Vagina (tissue), 2 donors: ENCODE measurements at regions not wholly inside any gene's neighbourhood (a gene's known extent, or its start where the extent isn't known, plus 50 kb on each side); places are given as distances from the start of the nearest gene placed in this dataset.
A peak's percentile ranks its signal among the peaks of the same experiment; 100 is the strongest.

Experiments
- DNase-seq, 2 donors: peaks; one replicate each; pipeline ENCODE4 v3.0.0-alpha.2; 2017; ENCODE audit errors: extremely low spot score in 2 of 2
- H3K27ac ChIP-seq: fragments of 200-600 bp; sonication (generic); one replicate; pipeline ENCODE4 v1.5.1; 2019
- H3K27me3 ChIP-seq: fragments of 200-600 bp; sonication (generic); one replicate; pipeline ENCODE4 v1.5.1; 2019
- H3K36me3 ChIP-seq, 2 donors: fragments of 200-600 bp; sonication (generic); one replicate each; pipeline ENCODE4 v1.5.1; 2017 to 2019
- H3K4me1 ChIP-seq: fragments of 200-600 bp; sonication (generic); one replicate; pipeline ENCODE4 v1.5.1; 2019
- H3K4me3 ChIP-seq, 2 donors: fragments of 200-600 bp; sonication (generic); 1 replicate in 1 of 2; 2 replicates in 1 of 2; pipeline ENCODE4 v1.5.1; 2016 to 2019
- H3K9me3 ChIP-seq: fragments of 200-600 bp; sonication (generic); one replicate; pipeline ENCODE4 v1.5.1; 2019
- CTCF ChIP-seq, 3 experiments: fragments of 450-650 bp in 2 of 3; fragments of 200-600 bp in 1 of 3; sonication (generic) in 1 of 3; IDR thresholded peaks; one replicate each; pipeline ENCODE4 v1.5.1; 2017 to 2019; ENCODE audit warnings: antibody characterized with exemption in 3 of 3, mild to moderate bottlenecking in 2 of 3, moderate library complexity in 2 of 3
- POLR2A ChIP-seq, 2 donors: fragments of 450-650 bp; IDR thresholded peaks; one replicate each; pipeline ENCODE4 v1.6.1; 2017; ENCODE audit warnings: antibody characterized with exemption in 2 of 2, mild to moderate bottlenecking in 2 of 2, moderate library complexity in 2 of 2
- POLR2AphosphoS5 ChIP-seq, 2 donors: sonication (generic); formaldehyde crosslinking; IDR thresholded peaks; one replicate each; pipeline ENCODE4 v1.9.0; 2017; ENCODE audit warnings: antibody characterized with exemption in 2 of 2, mild to moderate bottlenecking in 2 of 2, low read depth in 1 of 2; ENCODE audit not compliant: insufficient read depth in 1 of 2
- intact Hi-C: fragments of 100-400 bp; cut with DNase I; formaldehyde crosslinking; loops from one replicate; pipeline ENCODE4 v1.15.1; 2023

GRCh38 chr1:170219163-170219562 is 73.4 kb downstream of the NTMT2 start:
- TF ChIP-seq CTCF (IDR thresholded peaks at IDR 0.05) (no peak), POLR2AphosphoS5 (IDR thresholded peaks at IDR 0.05; ENCODE audit: insufficient read depth in 1 of 2, low read depth in 1 of 2) (no peak), POLR2A (IDR thresholded peaks at IDR 0.05) (no peak)
- no peaks in the 10 kb centered on the region for H3K9me3 ChIP-seq
- H3K36me3 ChIP-seq, result no peaks in the 10 kb centered on the region
- no peaks in the 10 kb centered on the region for H3K27me3 ChIP-seq
- H3K27ac ChIP-seq, result no peak overlapping the region
- H3K4me3 ChIP-seq, result no peak overlapping the region
- no peak for DNase-seq
- intact Hi-C loops, result loop anchor here (10.0 kb wide), 1 partner anchor 446 kb away; the partner anchor contains the start of gene PRRX1
- peaks cover 15% of the 10 kb centered on the region for H3K4me1 ChIP-seq

- TF ChIP-seq CTCF (IDR thresholded peaks at IDR 0.05), result no peak
- peak in 1 of 2 donors; percentile 63 for TF ChIP-seq POLR2AphosphoS5 (IDR thresholded peaks at IDR 0.05; ENCODE audit: insufficient read depth in 1 of 2, low read depth in 1 of 2)
- TF ChIP-seq POLR2A (IDR thresholded peaks at IDR 0.05), result no peak
- Histone ChIP-seq H3K9me3 (no peaks in the 10 kb centered on the region), H3K4me3 (no peak overlapping the region), H3K27me3 (no peaks in the 10 kb centered on the region), H3K36me3 (no peaks in the 10 kb centered on the region), H3K27ac (peak overlapping the region; percentile 55), H3K4me1 (peaks cover 7% of the 10 kb centered on the region)
- DNase-seq, result no peak
- intact Hi-C loops, result no loop called here
These were observed 75.3 kb downstream of the NTMT2 start for GRCh38 chr1:170221031-170221430.

- intact Hi-C loops, result no loop called here
- H3K4me1 ChIP-seq, result peaks cover 7% of the 10 kb centered on the region
- H3K36me3 ChIP-seq, result no peaks in the 10 kb centered on the region
- H3K4me3 ChIP-seq, result no peak overlapping the region
- no peak for DNase-seq
- H3K27ac ChIP-seq, result peak overlapping the region; percentile 55
- TF ChIP-seq CTCF (IDR thresholded peaks at IDR 0.05), result no peak
- no peak for TF ChIP-seq POLR2A (IDR thresholded peaks at IDR 0.05)
- TF ChIP-seq POLR2AphosphoS5 (IDR thresholded peaks at IDR 0.05; ENCODE audit: insufficient read depth in 1 of 2, low read depth in 1 of 2), result no peak
- no peaks in the 10 kb centered on the region for H3K27me3 ChIP-seq
- no peaks in the 10 kb centered on the region for H3K9me3 ChIP-seq
These were observed 75.7 kb downstream of the NTMT2 start for GRCh38 chr1:170221495-170221894.

- H3K4me1 ChIP-seq, result peaks cover 7% of the 10 kb centered on the region
- intact Hi-C loops, result no loop called here
- H3K27ac ChIP-seq, result no peak overlapping the region
- TF ChIP-seq CTCF (IDR thresholded peaks at IDR 0.05) (no peak), POLR2A (IDR thresholded peaks at IDR 0.05) (no peak), POLR2AphosphoS5 (IDR thresholded peaks at IDR 0.05; ENCODE audit: insufficient read depth in 1 of 2, low read depth in 1 of 2) (no peak)
- H3K4me3 ChIP-seq, result no peak overlapping the region
- no peaks in the 10 kb centered on the region for H3K9me3 ChIP-seq
- no peaks in the 10 kb centered on the region for H3K36me3 ChIP-seq
- DNase-seq, result no peak
- no peaks in the 10 kb centered on the region for H3K27me3 ChIP-seq
These were observed 78.7 kb downstream of the NTMT2 start for GRCh38 chr1:170224469-170224868.

- Histone ChIP-seq H3K9me3 (no peaks in the 10 kb centered on the region), H3K27ac (peak overlapping the region; percentile 51), H3K27me3 (no peaks in the 10 kb centered on the region), H3K36me3 (no peaks in the 10 kb centered on the region), H3K4me1 (no peaks in the 10 kb centered on the region), H3K4me3 (no peak overlapping the region)
- TF ChIP-seq CTCF (IDR thresholded peaks at IDR 0.05), result no peak
- peak in 1 of 2 donors; percentile 51 for TF ChIP-seq POLR2AphosphoS5 (IDR thresholded peaks at IDR 0.05; ENCODE audit: insufficient read depth in 1 of 2, low read depth in 1 of 2)
- TF ChIP-seq POLR2A (IDR thresholded peaks at IDR 0.05), result no peak
- no peak for DNase-seq
- intact Hi-C loops, result no loop called here
These were observed 80.2 kb downstream of the NTMT2 start for GRCh38 chr1:170225781-170226530.
